ENCODE measurements at regions not wholly inside any gene's neighbourhood (a gene's known extent, or its start where the extent isn't known, plus 50 kb on each side); places are given as distances from the start of the nearest gene placed in this dataset.

- Histone ChIP-seq H3K27ac (ENCODE audit: low read length) (no peak overlapping the region), H3K4me1 (ENCODE audit: low read length) (no peaks in the 10 kb centered on the region), H3K79me2 (ENCODE audit: low read length) (no peaks in the 10 kb centered on the region), H3K27me3 (replicated peaks; ENCODE audit: insufficient read depth, low read length) (no peaks in the 10 kb centered on the region), H2AFZ (ENCODE audit: low read length) (no peak overlapping the region), H3K36me3 (replicated peaks; ENCODE audit: insufficient read depth, low read length) (no peaks in the 10 kb centered on the region), H3K9ac (ENCODE audit: low read length) (no peak overlapping the region), H4K20me1 (ENCODE audit: insufficient read depth, low read length) (no peaks in the 10 kb centered on the region), H3K9me2 (replicated peaks; ENCODE audit: insufficient read depth, low read length) (no peaks in the 10 kb centered on the region), H3F3A (ENCODE audit: insufficient read depth, low read length) (no peaks in the 10 kb centered on the region), H3K9me3 (replicated peaks; ENCODE audit: insufficient read depth, low read length) (no peaks in the 10 kb centered on the region), H3K4me2 (ENCODE audit: low read depth, low read length) (no peak overlapping the region), H3K4me3 (ENCODE audit: low read length) (no peak overlapping the region)
- TF ChIP-seq EZH2 (optimal IDR thresholded peaks at IDR 0.05; ENCODE audit: low read depth, low read length) (no peak), EZH2phosphoT487 (IDR thresholded peaks at IDR 0.05; ENCODE audit: low read length) (no peak), CTCF (IDR thresholded peaks at IDR 0.05; ENCODE audit: low read length) (no peak)
- no peak for DNase-seq
Observed at GRCh38 chr3:177983320-177983719, 552.9 kb upstream of the KCNMB2 start.

- no peaks in the 10 kb centered on the region for H3K36me3 ChIP-seq (replicated peaks; ENCODE audit: insufficient read depth, low read length)
- TF ChIP-seq EZH2 (optimal IDR thresholded peaks at IDR 0.05; ENCODE audit: low read depth, low read length) (no peak), CTCF (IDR thresholded peaks at IDR 0.05; ENCODE audit: low read length) (no peak), EZH2phosphoT487 (IDR thresholded peaks at IDR 0.05; ENCODE audit: low read length) (no peak)
- no peaks in the 10 kb centered on the region for H3K9me2 ChIP-seq (replicated peaks; ENCODE audit: insufficient read depth, low read length)
- H3K9ac ChIP-seq (ENCODE audit: low read length): no peak overlapping the region
- DNase-seq: no peak
- H3K9me3 ChIP-seq (replicated peaks; ENCODE audit: insufficient read depth, low read length): no peaks in the 10 kb centered on the region
- no peak overlapping the region for H3K4me3 ChIP-seq (ENCODE audit: low read length)
- H3F3A ChIP-seq (ENCODE audit: insufficient read depth, low read length): no peaks in the 10 kb centered on the region
- H3K4me2 ChIP-seq (ENCODE audit: low read depth, low read length): no peak overlapping the region
- H2AFZ ChIP-seq (ENCODE audit: low read length): no peak overlapping the region
- no peaks in the 10 kb centered on the region for H3K4me1 ChIP-seq (ENCODE audit: low read length)
- no peaks in the 10 kb centered on the region for H4K20me1 ChIP-seq (ENCODE audit: insufficient read depth, low read length)
- H3K27me3 ChIP-seq (replicated peaks; ENCODE audit: insufficient read depth, low read length): no peaks in the 10 kb centered on the region
- H3K27ac ChIP-seq (ENCODE audit: low read length): no peak overlapping the region
- no peaks in the 10 kb centered on the region for H3K79me2 ChIP-seq (ENCODE audit: low read length)
Observed at GRCh38 chr3:177992993-177993970, 543.0 kb upstream of the KCNMB2 start.

DNA sequence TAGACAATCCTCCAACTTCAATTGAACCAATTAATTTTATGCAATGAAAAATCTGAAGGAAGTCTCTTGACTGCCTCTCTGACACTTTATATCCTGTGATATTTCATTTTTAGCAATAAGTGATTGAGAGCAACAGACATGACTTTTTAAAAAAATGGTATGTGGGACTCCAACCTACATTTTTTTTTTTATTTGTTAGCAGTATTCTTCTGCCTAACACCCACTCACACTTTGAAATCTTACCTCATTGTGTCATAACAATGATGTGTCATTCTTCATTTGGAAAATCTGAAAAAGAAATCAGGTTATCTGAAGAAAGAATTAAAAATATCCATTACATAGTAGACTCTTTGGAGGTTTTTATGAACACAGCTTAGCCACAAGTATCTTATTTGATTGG is 541.3 kb upstream of the KCNMB2 start:
- no peaks in the 10 kb centered on the region for H3K9me3 ChIP-seq (replicated peaks; ENCODE audit: insufficient read depth, low read length)
- H3K36me3 ChIP-seq (replicated peaks; ENCODE audit: insufficient read depth, low read length): no peaks in the 10 kb centered on the region
- H4K20me1 ChIP-seq (ENCODE audit: insufficient read depth, low read length): no peaks in the 10 kb centered on the region
- H3K27me3 ChIP-seq (replicated peaks; ENCODE audit: insufficient read depth, low read length): no peaks in the 10 kb centered on the region
- H3K79me2 ChIP-seq (ENCODE audit: low read length): no peaks in the 10 kb centered on the region
- H2AFZ ChIP-seq (ENCODE audit: low read length): no peak overlapping the region
- TF ChIP-seq CTCF (IDR thresholded peaks at IDR 0.05; ENCODE audit: low read length) (no peak), EZH2phosphoT487 (IDR thresholded peaks at IDR 0.05; ENCODE audit: low read length) (no peak), EZH2 (optimal IDR thresholded peaks at IDR 0.05; ENCODE audit: low read depth, low read length) (no peak)
- H3K4me1 ChIP-seq (ENCODE audit: low read length): no peaks in the 10 kb centered on the region
- H3K9ac ChIP-seq (ENCODE audit: low read length): no peak overlapping the region
- H3K4me2 ChIP-seq (ENCODE audit: low read depth, low read length): no peak overlapping the region
- no peak for DNase-seq
- no peak overlapping the region for H3K4me3 ChIP-seq (ENCODE audit: low read length)
- H3F3A ChIP-seq (ENCODE audit: insufficient read depth, low read length): no peaks in the 10 kb centered on the region
- no peak overlapping the region for H3K27ac ChIP-seq (ENCODE audit: low read length)
- no peaks in the 10 kb centered on the region for H3K9me2 ChIP-seq (replicated peaks; ENCODE audit: insufficient read depth, low read length)

Data from MM.1S (cell line).